H1 (cell line): ENCODE measurements at regions not wholly inside any gene's neighbourhood (a gene's known extent, or its start where the extent isn't known, plus 50 kb on each side); places are given as distances from the start of the nearest gene placed in this dataset.

Experiments used
- CTCF ChIP-seq, 3 experiments: IDR thresholded peaks; 1 replicate in 2 of 3; 2 replicates in 1 of 3; pipeline versions ENCODE4 v1.5.1 to v1.6.1; 2011; ENCODE audit warnings: low read length in 3 of 3, mild to moderate bottlenecking in 3 of 3, inconsistent platforms in 2 of 3, low read depth in 1 of 3, moderate library complexity in 1 of 3; ENCODE audit not compliant: insufficient read depth in 1 of 3; ENCODE audit errors: control extremely low read depth in 1 of 3
- EP300 ChIP-seq, 2 experiments: IDR thresholded peaks; 1 replicate in 1 of 2; 2 replicates in 1 of 2; pipeline ENCODE4 v1.6.1; 2011 to 2012; ENCODE audit warnings: low read depth in 2 of 2, low read length in 2 of 2, mild to moderate bottlenecking in 2 of 2, borderline replicate concordance in 1 of 2, inconsistent platforms in 1 of 2, moderate library complexity in 1 of 2
- EZH2 ChIP-seq: fragments of 200-600 bp; sonication (generic); IDR thresholded peaks from 2 replicates; pipeline ENCODE4 v1.7.1; 2012; ENCODE audit warnings: low read depth, mild to moderate bottlenecking, moderate library complexity, low read length, inconsistent platforms; ENCODE audit not compliant: severe bottlenecking
- POLR2A ChIP-seq, 2 experiments: IDR thresholded peaks; 1 replicate in 1 of 2; 2 replicates in 1 of 2; pipeline ENCODE4 v1.6.1; 2011; ENCODE audit warnings: low read depth in 2 of 2, low read length in 2 of 2, mild to moderate bottlenecking in 2 of 2; ENCODE audit errors: control extremely low read depth in 1 of 2
- POLR2AphosphoS5 ChIP-seq: IDR thresholded peaks from 2 replicates; pipeline ENCODE4 v1.6.1; 2011; ENCODE audit warnings: low read depth, low read length
- SIN3A ChIP-seq, 2 experiments: IDR thresholded peaks in 1 of 2; conservative IDR thresholded peaks in 1 of 2; 2 replicates each; pipeline ENCODE4 v1.6.1; 2011 to 2012; ENCODE audit warnings: low read length in 2 of 2, improper control_type of control experiment in 1 of 2, low read depth in 1 of 2, mild to moderate bottlenecking in 1 of 2
- SRF ChIP-seq: IDR thresholded peaks from 2 replicates; pipeline ENCODE4 v1.6.1; 2011; ENCODE audit warnings: mild to moderate bottlenecking, low read depth, low read length, moderate library complexity
- ZNF274 ChIP-seq: IDR thresholded peaks from 2 replicates; pipeline ENCODE4 v1.7.0; 2012; ENCODE audit warnings: low read length, borderline replicate concordance; ENCODE audit errors: extremely low read depth

GRCh38 chrX:40258909-40259308, 161.2 kb upstream of the BCOR start:
- TF ChIP-seq EP300 (IDR thresholded peaks at IDR 0.05; ENCODE audit: borderline replicate concordance in 1 of 2, low read depth in 2 of 2, low read length in 2 of 2) = no peak
- no peak for TF ChIP-seq ZNF274
- TF ChIP-seq SRF = no peak
- TF ChIP-seq POLR2A (IDR thresholded peaks at IDR 0.05; ENCODE audit: control extremely low read depth in 1 of 2, low read depth in 2 of 2, low read length in 2 of 2) = no peak
- TF ChIP-seq CTCF (IDR thresholded peaks at IDR 0.05; ENCODE audit: control extremely low read depth in 1 of 3, insufficient read depth in 1 of 3, low read depth in 1 of 3, low read length in 3 of 3) = no peak
- TF ChIP-seq EZH2 = no peak
- TF ChIP-seq SIN3A (conservative IDR thresholded peaks at IDR 0.05 in 1 of 2, IDR thresholded peaks at IDR 0.05 in 1 of 2; ENCODE audit: low read depth in 1 of 2, low read length in 2 of 2) = no peak
- TF ChIP-seq POLR2AphosphoS5 = no peak
